ENCODE measurements at regions not wholly inside any gene's neighbourhood (a gene's known extent, or its start where the extent isn't known, plus 50 kb on each side); places are given as distances from the start of the nearest gene placed in this dataset.

DNA sequence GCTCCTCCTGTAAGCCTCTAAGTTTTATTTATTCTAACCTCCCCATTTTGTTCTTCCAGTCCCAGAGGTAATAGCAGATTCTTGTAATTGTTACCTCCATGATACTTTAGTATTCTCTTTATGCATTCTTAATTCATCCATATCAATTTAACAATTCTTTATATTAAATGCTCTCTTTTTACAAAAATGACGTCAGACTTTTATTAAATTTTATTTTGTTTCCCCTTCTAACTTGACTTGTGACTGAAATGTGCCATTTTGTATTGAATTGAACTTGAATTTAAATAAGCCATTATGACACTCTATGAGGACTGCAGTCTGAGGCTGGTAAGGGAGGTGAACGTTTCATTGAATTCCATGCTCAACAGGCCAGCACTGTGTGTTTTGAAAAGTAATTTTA is 60.0 kb upstream of the NUDT10 start:
- in situ Hi-C loops (cut with HindIII; ENCODE audit: low pct_unique_long_range_greater_than_20kb, low sequenced_read_pairs): no loop called here
- DNase-seq (ENCODE audit: low read depth, low spot score): no peak

- DNase-seq (ENCODE audit: low read depth, low spot score): no peak
- in situ Hi-C loops (cut with HindIII; ENCODE audit: low pct_unique_long_range_greater_than_20kb, low sequenced_read_pairs): no loop called here
Observed at GRCh38 chrX:51281758-51282318, 50.8 kb upstream of the NUDT10 start.

Measured in SK-MEL-5 (cell line).